Ovary (tissue), 1 donor: ENCODE measurements at regions not wholly inside any gene's neighbourhood (a gene's known extent, or its start where the extent isn't known, plus 50 kb on each side); places are given as distances from the start of the nearest gene placed in this dataset.

Source experiments
- EP300 ChIP-seq: sonication (generic); formaldehyde crosslinking; IDR thresholded peaks from one replicate; pipeline ENCODE4 v1.6.1; 2017; ENCODE audit warnings: antibody characterized with exemption
- POLR2A ChIP-seq: fragments of 450-650 bp; IDR thresholded peaks from one replicate; pipeline ENCODE4 v1.6.1; 2017; ENCODE audit warnings: antibody characterized with exemption, mild to moderate bottlenecking, moderate library complexity

- TF ChIP-seq POLR2A (no peak), EP300 (no peak)
Measured at GRCh38 chr5:164577742-164578141, 1072.3 kb downstream of the MAT2B start.
